ENCODE measurements at regions not wholly inside any gene's neighbourhood (a gene's known extent, or its start where the extent isn't known, plus 50 kb on each side); places are given as distances from the start of the nearest gene placed in this dataset.

- no peak for TF ChIP-seq CTCF (IDR thresholded peaks at IDR 0.05; ENCODE audit: insufficient read depth, low read depth, low read length, missing control alignments)
- no peak overlapping the region for H3K4me3 ChIP-seq (ENCODE audit: low read length)
- DNase-seq (ENCODE audit: low read depth) = no peak
These were observed 163.1 kb upstream of the RGPD4 start for GRCh38 chr2:107663632-107664031.

- TF ChIP-seq CTCF (IDR thresholded peaks at IDR 0.05; ENCODE audit: insufficient read depth, low read depth, low read length, missing control alignments) = peak; percentile 16
- no peak overlapping the region for H3K4me3 ChIP-seq (ENCODE audit: low read length)
- peak; percentile 30 for DNase-seq (ENCODE audit: low read depth)
These were observed 157.4 kb upstream of the RGPD4 start for GRCh38 chr2:107669335-107669734.

- DNase-seq (ENCODE audit: low read depth) = no peak
- H3K4me3 ChIP-seq (ENCODE audit: low read length) = no peak overlapping the region
- no peak for TF ChIP-seq CTCF (IDR thresholded peaks at IDR 0.05; ENCODE audit: insufficient read depth, low read depth, low read length, missing control alignments)
These were observed 144.8 kb upstream of the RGPD4 start for GRCh38 chr2:107681936-107682335.

- H3K4me3 ChIP-seq (ENCODE audit: low read length) = no peak overlapping the region
- DNase-seq (ENCODE audit: low read depth) = no peak
- TF ChIP-seq CTCF (IDR thresholded peaks at IDR 0.05; ENCODE audit: insufficient read depth, low read depth, low read length, missing control alignments) = no peak
These were observed 142.3 kb upstream of the RGPD4 start for GRCh38 chr2:107684421-107684820.

- TF ChIP-seq CTCF (IDR thresholded peaks at IDR 0.05; ENCODE audit: insufficient read depth, low read depth, low read length, missing control alignments) = no peak
- no peak for DNase-seq (ENCODE audit: low read depth)
- no peak overlapping the region for H3K4me3 ChIP-seq (ENCODE audit: low read length)
These were observed 141.2 kb upstream of the RGPD4 start for GRCh38 chr2:107685421-107685986.

- no peak overlapping the region for H3K4me3 ChIP-seq (ENCODE audit: low read length)
- TF ChIP-seq CTCF (IDR thresholded peaks at IDR 0.05; ENCODE audit: insufficient read depth, low read depth, low read length, missing control alignments) = no peak
- DNase-seq (ENCODE audit: low read depth) = peak; percentile 2
These were observed 139.6 kb upstream of the RGPD4 start for GRCh38 chr2:107687073-107687472.

- no peak overlapping the region for H3K4me3 ChIP-seq (ENCODE audit: low read length)
- no peak for DNase-seq (ENCODE audit: low read depth)
- no peak for TF ChIP-seq CTCF (IDR thresholded peaks at IDR 0.05; ENCODE audit: insufficient read depth, low read depth, low read length, missing control alignments)
These were observed 138.6 kb upstream of the RGPD4 start for GRCh38 chr2:107688135-107688534.

Measured in epithelial cell of esophagus (primary cell).